Pulmonary artery endothelial cell (primary cell): ENCODE measurements at regions not wholly inside any gene's neighbourhood (a gene's known extent, or its start where the extent isn't known, plus 50 kb on each side); places are given as distances from the start of the nearest gene placed in this dataset.
"Not testable (repeated sequence)": the region's sequence is repeated elsewhere in the genome, so short reads cannot be mapped to it uniquely, and the experiment has no call there.

ENCODE experiments used
- DNase-seq: peaks from one replicate; pipeline ENCODE4 v3.0.0-alpha.2; 2011; ENCODE audit warnings: low read depth, low spot score

- no peak for DNase-seq
Measured at GRCh38 chr17:68782789-68783188, 172.4 kb downstream of the ABCA8 start.

DNA sequence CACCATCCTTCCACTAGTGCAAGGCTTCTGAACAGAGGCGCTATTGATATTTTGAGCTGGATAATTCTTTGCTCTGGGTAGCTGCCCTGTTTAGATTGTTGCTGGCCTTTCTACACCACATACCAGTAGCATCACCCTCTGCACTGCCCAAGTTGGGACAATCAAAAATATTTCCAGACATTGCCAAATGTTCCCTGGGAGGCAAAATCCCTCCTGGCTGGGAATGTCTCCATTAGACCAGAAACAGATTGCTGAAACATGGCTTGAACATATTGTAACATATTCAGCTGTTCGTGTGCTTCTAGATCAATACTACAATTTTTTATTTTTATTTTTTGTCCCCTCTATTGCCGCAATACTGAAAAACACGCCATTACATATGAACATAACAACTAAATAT is 174.6 kb downstream of the ABCA8 start:
- no peak for DNase-seq

DNA sequence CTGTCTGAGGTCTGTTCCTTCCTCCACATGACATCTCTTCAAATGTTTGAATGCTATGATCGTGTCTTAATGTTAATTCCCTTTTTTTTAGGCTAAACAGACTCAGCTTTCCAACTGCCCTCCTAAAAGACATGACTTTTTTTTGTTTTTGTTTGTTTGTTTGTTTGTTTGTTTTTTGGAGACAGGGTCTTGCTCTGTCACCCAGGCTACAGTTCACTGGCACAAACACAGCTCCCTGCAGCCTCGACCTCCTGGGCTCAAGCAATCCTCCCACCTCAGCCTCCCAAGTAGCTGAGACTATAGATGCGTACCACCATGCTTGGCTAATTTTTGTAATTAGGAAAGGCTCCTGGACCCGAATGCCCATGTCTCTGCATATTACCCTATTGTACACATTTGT is 176.5 kb downstream of the ABCA8 start:
- no peak for DNase-seq

GRCh38 chr17:68777856-68778694 is 176.9 kb upstream of the FAM20A start:
- DNase-seq: no peak

DNA sequence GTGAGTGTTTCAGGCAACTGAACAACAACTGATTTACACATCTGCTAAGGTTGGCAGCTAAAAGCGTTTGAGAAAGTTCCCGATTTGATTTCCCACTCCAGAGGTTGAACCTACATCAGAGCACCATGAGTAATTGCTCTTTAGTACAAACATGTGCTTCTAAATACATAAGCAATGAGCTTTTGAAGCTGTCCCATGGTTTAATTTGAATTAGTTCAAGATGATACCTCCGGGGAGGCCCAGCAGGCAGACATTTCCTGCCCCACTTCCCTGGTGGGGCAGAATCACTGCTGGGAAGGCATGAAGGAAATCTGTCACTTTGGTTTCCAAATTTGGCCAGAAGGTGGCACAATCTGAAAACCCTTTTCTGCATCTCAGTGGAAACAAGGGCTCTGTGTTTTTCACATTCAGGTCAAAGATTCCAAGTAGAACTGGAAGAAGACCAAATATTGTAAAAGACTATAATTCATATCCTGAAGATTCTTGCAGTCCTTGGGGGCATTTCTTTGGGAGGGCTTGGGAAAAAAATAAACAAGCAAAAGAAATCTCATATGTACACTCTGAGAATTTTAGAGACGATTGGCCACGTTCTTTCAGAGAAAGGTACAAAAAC is 176.2 kb upstream of the FAM20A start:
- DNase-seq: no peak

- DNase-seq: no peak
Measured at GRCh38 chr17:68776451-68776850, 175.3 kb upstream of the FAM20A start.

GRCh38 chr17:68775969-68776368 is 174.8 kb upstream of the FAM20A start:
- DNase-seq: no peak

DNA sequence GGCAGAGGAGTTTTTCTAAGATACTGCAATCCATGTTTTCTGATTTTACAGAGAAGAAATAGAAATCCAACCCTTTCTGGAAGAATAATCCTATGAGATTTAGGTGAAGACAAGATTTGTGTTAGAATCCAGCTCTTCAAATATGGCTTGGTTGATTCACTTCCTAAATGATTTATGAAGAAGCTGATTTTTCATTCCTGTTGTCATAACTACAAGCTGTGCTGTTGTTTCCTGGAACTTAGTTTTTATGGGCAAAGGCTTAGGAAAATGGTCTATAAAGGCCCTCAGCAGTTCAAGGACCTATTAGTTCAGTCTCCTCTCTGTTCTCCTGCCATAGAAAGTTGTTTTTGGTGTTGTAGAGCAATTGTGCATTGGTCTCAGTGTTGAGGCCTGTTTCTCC is 174.2 kb upstream of the FAM20A start:
- no peak for DNase-seq

GRCh38 chr17:68771867-68772515 is 170.8 kb upstream of the FAM20A start:
- DNase-seq: no peak

DNA sequence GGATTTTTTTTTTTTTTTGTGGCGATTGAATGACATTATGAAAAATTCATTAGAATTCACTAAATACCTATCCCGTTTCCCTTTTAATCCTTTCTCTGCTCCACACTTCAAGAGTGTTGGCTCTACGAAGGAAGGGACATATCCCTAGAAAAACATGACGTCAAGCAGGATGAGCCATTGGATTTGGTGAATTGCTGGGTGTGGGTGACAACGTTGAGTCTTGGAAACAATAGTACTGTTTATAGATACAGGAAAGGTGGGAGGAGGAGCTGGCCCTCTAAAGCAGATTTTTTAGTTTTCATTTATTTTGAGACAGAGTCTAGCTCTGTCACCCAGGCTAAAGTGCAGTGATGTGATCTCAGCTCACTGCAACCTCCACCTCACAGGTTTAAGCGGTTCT is 167.6 kb upstream of the FAM20A start:
- no peak for DNase-seq

- DNase-seq: no peak
Measured at GRCh38 chr17:68766640-68767039, 165.5 kb upstream of the FAM20A start.

- DNase-seq: no peak
Measured at GRCh38 chr17:68763562-68763961, 162.4 kb upstream of the FAM20A start.

- DNase-seq: no peak
Measured at GRCh38 chr17:68762911-68763310, 161.7 kb upstream of the FAM20A start.

DNA sequence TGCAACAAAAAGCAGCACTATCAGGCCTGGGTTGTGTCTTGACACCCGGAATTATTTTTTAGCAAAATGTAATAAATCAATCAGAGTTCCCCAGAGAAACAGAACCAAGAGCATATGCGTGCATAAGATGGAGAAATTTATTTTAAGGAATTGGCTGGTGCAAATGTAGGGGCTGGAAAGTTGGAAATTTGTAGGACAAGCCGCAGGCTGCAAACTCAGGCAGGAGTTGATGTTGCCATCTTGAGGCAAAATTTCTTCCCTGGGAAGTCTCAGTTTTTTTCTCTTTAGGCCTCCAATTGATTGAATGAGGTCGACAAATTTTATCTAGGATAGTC is 158.9 kb upstream of the FAM20A start:
- DNase-seq: no peak

GRCh38 chr17:68759343-68760140 is 158.4 kb upstream of the FAM20A start:
- DNase-seq: peak; percentile 71

- no peak for DNase-seq
Measured at GRCh38 chr17:68759002-68759342, 157.8 kb upstream of the FAM20A start.

DNA sequence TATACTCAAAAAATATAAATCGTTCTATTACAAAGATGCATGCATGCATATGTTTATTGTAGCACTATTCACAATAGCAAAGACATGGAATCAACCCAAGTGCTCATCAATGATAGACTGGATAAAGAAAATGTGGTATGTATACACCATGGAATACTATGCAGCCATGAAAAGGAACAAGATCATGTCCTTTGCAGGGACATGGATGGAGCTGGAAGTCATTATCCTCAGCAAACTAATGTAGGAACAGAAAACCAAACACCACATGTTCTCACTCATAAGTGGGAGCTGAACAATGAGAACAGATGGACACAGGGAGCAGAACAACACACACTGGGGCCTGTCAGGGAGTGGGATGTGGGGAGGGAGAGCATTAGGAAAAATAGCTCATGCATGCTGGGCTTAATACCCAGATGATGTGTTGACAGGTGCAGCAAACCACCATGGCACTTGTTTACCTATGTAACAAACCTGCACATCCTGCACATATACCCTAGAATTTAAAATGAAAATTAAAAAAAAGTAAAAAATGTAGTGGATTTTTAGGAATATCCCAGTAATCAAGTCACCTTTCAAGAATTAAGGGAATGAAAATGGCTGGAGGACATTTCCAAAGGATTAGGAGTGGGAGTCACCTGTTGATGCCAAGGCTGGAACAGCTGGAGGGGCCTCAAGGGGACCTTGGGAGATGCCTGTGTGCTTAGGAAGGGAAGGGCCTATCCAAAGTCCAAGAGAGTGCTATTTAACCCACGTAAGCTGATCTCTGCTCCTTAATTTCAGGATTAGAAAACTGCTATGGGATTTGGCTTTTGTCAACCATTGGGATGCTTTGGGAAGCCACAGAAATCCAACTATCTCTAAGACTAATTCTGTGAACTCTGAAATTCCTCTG is 156.9 kb upstream of the FAM20A start:
- not testable (repeated sequence) for DNase-seq

- no peak for DNase-seq
Measured at GRCh38 chr17:68753985-68754769, 153.0 kb upstream of the FAM20A start.

DNA sequence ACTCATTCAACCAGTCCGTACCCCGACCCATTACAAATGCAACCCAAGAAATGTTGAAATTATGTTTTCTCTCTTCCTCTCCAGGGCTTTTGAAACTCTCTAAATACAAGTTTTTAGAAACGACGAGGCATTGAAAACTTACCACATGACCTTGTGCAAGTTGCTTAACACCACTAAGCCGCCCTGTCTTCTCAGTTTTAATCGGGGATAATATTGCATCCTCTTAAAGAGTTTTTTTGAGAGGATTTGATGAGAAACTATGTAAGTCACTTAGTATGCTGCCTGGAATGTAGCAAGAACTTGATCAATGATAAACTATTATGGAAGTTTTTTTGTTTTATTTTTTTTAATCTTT is 149.0 kb upstream of the FAM20A start:
- DNase-seq: no peak
